ENCODE measurements at regions not wholly inside any gene's neighbourhood (a gene's known extent, or its start where the extent isn't known, plus 50 kb on each side); places are given as distances from the start of the nearest gene placed in this dataset.

DNA sequence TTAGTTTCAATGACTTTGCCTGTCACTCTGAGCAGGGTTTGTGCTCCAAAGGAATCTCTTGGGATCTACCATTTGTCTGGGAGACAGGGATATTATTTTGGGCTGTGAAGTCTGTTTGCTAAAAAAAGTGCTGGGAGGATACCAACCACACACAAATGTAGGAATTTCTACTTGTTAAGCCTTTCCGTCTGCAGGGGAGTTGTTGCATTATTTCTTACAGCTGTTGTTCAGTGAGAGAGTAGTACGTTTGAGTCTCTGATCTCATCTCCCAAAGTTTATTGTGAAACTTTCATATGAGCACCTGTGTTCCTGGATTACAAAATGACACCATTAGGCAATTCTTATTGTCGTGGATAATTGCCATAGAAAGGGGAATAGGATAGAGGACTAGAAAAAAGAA lies 78.3 kb upstream of the SEMA6A start:
- no peak for TF ChIP-seq RCOR1 (conservative IDR thresholded peaks at IDR 0.05; ENCODE audit: low read depth, low read length)
- TF ChIP-seq, protein P1, sequence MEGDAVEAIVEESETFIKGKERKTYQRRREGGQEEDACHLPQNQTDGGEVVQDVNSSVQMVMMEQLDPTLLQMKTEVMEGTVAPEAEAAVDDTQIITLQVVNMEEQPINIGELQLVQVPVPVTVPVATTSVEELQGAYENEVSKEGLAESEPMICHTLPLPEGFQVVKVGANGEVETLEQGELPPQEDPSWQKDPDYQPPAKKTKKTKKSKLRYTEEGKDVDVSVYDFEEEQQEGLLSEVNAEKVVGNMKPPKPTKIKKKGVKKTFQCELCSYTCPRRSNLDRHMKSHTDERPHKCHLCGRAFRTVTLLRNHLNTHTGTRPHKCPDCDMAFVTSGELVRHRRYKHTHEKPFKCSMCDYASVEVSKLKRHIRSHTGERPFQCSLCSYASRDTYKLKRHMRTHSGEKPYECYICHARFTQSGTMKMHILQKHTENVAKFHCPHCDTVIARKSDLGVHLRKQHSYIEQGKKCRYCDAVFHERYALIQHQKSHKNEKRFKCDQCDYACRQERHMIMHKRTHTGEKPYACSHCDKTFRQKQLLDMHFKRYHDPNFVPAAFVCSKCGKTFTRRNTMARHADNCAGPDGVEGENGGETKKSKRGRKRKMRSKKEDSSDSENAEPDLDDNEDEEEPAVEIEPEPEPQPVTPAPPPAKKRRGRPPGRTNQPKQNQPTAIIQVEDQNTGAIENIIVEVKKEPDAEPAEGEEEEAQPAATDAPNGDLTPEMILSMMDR (IDR thresholded peaks at IDR 0.05 in 2 of 3, conservative IDR thresholded peaks at IDR 0.05 in 1 of 3; ENCODE audit: control insufficient read depth in 2 of 3, extremely low read depth in 1 of 3, insufficient read depth in 1 of 3, low read depth in 3 of 3, low read length in 3 of 3) = no peak
- TF ChIP-seq NR2C2 (IDR thresholded peaks at IDR 0.05; ENCODE audit: borderline replicate concordance, control insufficient read depth, insufficient read length, low read depth) = no peak

Measured in GM12878 (cell line).